HG03442 (cell line): ENCODE measurements at regions not wholly inside any gene's neighbourhood (a gene's known extent, or its start where the extent isn't known, plus 50 kb on each side); places are given as distances from the start of the nearest gene placed in this dataset.

Experiments used
- ATAC-seq: cut with Tn5 transposase; IDR thresholded peaks from one replicate; pipeline ENCODE4 v1.9.1; 2021; ENCODE audit warnings: mild to moderate bottlenecking, moderate library complexity; ENCODE audit not compliant: unreplicated experiment

DNA sequence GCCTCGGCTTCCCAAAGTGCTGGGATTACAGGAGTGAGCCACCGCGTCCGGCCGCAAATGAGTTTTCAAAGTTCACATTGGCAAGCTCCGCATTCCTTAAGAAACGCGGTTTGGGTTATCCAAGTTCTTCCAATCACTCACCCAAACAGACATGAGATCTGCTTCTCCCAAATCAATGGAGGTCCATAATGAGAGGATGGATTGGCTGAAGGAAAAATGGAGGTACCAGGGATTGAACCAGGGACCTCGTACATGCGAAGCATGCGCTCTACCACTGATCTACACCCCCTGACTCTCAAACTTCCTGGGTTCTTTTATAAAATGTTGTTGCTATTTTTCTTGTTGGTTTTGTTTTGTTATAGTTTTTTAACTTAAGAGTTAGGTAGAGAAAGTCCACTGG is 170.0 kb downstream of the GPX5 start:
- ATAC-seq = no peak

- no peak for ATAC-seq
Measured at GRCh38 chr6:28696167-28696566, 170.5 kb downstream of the GPX5 start.

DNA sequence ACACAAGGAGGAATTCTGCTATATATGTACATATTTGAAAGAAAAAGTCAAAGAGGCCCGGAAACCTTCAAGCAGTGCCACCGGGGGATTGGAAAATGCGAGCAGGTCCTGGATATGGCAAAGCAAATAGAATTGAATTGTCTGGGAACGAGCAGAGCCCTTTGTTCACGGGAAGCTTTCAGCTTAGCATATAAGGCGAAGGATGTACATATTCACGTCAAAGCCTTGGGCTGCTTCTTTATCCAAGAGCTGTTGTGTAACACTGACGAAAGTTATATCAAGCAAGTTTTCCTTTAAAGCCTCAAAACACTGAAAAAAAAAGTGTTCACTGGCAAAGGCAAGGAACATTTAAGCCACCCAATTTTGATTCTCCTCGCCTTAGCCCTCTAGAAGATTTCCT is 171.0 kb downstream of the GPX5 start:
- ATAC-seq = no peak

- ATAC-seq = no peak
Measured at GRCh38 chr6:28707387-28708282, 182.0 kb downstream of the GPX5 start.

DNA sequence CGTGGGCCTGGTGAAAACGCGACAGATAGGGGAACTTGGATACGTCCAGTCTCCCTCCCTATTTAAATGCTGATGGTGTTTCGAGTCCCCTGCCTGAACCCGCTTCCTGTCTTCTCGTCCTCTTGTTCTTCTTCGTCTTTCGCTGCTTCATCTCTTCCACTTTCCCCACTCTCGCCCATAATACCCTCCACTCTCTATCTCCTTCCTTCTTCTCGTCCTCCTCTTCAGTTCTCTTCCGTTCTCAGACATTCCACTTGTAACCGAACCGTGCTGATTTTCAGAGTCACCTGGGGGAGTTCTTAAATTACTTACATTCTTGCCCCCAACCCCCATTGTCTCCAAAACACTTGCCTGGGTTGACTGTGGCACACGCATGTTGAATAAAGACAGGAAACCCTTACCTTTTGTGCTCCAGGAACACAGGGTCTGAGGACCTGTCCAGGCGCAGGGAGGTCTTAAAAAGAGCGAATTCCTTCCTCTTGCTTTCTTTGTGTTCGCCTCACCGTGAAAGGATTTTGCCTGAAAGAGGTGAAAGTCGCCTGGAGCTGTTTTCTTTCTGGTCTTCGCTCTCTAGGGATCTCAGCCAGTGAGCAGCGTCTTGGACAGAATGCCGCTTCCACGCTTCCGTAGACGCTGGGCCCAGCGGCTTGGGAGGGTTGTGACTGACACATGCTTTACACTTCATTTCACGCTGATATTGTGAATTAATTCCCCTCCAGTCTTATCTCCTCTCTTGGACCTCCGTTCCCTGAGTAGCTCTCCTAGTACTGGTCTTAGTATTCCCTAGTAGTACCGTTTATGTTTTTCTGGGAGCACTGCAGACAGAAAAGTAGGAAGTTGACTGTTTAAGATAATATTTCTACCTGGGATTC is 184.0 kb downstream of the GPX5 start:
- no peak for ATAC-seq

- no peak for ATAC-seq
Measured at GRCh38 chr6:28710466-28711191, 184.9 kb downstream of the GPX5 start.

DNA sequence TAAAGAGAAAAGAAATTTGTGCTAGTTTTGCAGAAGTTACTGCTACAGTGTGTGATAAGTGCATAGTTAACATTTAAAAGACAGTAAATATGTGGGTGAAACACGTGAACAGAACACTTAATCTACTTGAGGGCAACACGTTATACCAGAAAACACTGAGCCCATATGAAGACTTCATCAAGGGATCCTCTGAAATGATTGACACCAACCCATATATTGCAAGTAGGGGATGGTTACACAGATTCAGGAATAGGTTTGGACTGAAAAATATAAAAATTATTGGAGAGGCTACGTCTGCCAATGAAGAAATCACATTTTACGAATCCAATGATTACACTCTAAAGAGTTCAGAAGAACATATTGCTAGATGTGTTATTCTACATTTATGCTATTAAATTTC is 185.6 kb downstream of the GPX5 start:
- no peak for ATAC-seq

DNA sequence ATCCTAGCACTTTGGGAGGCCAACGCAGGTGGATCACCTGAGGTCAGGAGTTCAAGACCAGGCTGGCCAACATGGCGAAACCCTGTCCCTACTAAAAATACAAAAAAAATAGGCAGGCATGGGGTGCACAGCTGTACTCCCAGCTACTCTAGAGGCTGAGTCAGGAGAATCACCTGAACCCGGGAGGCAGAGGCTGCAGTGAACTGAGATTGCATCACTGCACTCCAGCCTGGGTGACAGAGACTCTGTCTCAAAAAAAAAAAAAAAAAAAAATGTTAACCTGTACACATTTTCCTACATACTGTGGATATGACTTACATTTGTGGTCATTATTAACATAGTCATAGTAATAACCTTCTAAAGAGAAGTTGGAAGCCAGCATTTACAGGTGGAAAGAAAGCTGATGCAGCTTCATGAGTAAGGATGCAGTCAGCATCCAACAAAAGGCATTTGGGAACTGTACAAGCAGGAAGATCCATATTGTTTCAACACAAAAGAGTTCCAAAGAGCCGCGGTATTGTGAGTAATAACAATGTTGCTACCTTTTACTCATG is 186.2 kb downstream of the GPX5 start:
- no peak for ATAC-seq

DNA sequence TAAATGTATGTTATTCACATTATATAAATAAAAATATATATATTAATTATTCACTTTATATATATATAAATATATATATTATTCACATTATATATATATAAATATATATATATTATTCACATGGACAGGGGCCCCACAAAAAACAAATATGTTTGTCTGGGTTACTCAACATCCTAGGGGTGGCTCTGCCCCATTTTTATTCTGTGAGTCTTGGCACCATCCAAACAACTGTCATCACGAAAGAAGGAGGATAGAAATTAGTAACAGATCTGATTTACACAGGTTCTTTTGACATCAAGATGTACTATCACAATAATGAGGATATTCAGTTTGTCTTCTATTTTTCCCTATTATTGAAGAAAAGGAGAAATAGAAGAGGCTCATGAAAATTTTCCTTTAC is 187.3 kb downstream of the GPX5 start:
- ATAC-seq = no peak

GRCh38 chr6:28719275-28719940 is 193.7 kb downstream of the GPX5 start:
- ATAC-seq = no peak

GRCh38 chr6:28720357-28721231 is 194.9 kb downstream of the GPX5 start:
- ATAC-seq = no peak

GRCh38 chr6:28721372-28721771 is 195.7 kb downstream of the GPX5 start:
- no peak for ATAC-seq

GRCh38 chr6:28724395-28724794 is 198.7 kb downstream of the GPX5 start:
- ATAC-seq = no peak

- no peak for ATAC-seq
Measured at GRCh38 chr6:28725274-28725809, 198.4 kb downstream of the TRIM27 start.

DNA sequence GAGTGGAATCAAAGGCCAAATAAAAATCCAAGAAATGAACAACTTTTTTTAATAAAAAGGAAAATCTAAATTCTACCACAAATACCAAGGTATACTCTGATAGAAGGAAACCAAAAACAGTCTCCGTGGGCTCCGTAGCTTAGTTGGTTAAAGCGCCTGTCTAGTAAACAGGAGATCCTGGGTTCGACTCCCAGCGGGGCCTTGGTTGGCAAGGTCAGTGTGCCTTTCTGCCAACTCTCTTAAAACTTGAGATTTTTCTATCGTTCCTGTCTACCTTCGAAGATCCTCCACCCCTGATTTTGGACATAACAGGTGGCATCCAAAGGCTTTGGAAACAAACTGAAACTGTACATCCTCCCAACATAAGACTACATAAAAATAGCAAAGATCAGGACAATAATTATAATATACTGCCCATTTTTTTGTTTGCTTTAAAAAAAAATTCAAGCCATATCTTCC is 197.9 kb downstream of the TRIM27 start:
- no peak for ATAC-seq

- no peak for ATAC-seq
Measured at GRCh38 chr6:28726569-28727309, 197.0 kb downstream of the TRIM27 start.

GRCh38 chr6:28727559-28728211 is 196.1 kb downstream of the TRIM27 start:
- no peak for ATAC-seq
